A673 (cell line): ENCODE measurements at regions not wholly inside any gene's neighbourhood (a gene's known extent, or its start where the extent isn't known, plus 50 kb on each side); places are given as distances from the start of the nearest gene placed in this dataset.

ENCODE experiments used
- BruUV-seq: library from RNA; stranded (reverse); fragments of 400-500 nt; replicated peaks from 2 replicates; lab custom pipeline; 2021; lab: Mats Ljungman, UMichigan
- CTCF ChIA-PET: fragments of 300-600 bp; sonication (Branson Sonifier 250); formaldehyde crosslinking; loops from one replicate; lab custom pipeline; 2022; ENCODE audit warnings: antibody characterized with exemption; lab: Charles Lee
- POLR2A ChIA-PET: fragments of 300-600 bp; sonication (Branson Sonifier 250); formaldehyde crosslinking; loops from one replicate; lab custom pipeline; 2022; ENCODE audit warnings: antibody characterized with exemption; ENCODE audit not compliant: low non-redundant PET; lab: Charles Lee
- DNase-seq: peaks from one replicate; pipeline ENCODE4 v3.0.0-alpha.2; 2015; ENCODE audit warnings: low spot score
- H3K27ac ChIP-seq: fragments of 200-600 bp; sonication (generic); 2 replicates; pipeline ENCODE4 v1.5.1; 2016; ENCODE audit warnings: mixed run types, low read depth, mild to moderate bottlenecking, mixed read lengths, antibody characterized with exemption, low read length; ENCODE audit not compliant: poor library complexity, severe bottlenecking
- H3K27me3 ChIP-seq: fragments of 200-600 bp; sonication (generic); replicated peaks from 2 replicates; pipeline ENCODE4 v1.6.1; 2017; ENCODE audit warnings: mixed run types, low read depth, mild to moderate bottlenecking, mixed read lengths, antibody characterized with exemption, low read length; ENCODE audit not compliant: insufficient read depth, poor library complexity
- H3K36me3 ChIP-seq: fragments of 200-600 bp; sonication (generic); 2 replicates; pipeline ENCODE4 v1.6.1; 2016; ENCODE audit warnings: mixed run types, mild to moderate bottlenecking, mixed read lengths, antibody characterized with exemption, low read length; ENCODE audit not compliant: insufficient read depth, poor library complexity, severe bottlenecking
- H3K4me1 ChIP-seq: fragments of 200-600 bp; sonication (generic); 2 replicates; pipeline ENCODE4 v1.6.1; 2017; ENCODE audit warnings: mixed run types, mild to moderate bottlenecking, mixed read lengths, antibody characterized with exemption, low read length; ENCODE audit not compliant: insufficient read depth, poor library complexity, severe bottlenecking
- H3K4me3 ChIP-seq: fragments of 200-600 bp; sonication (generic); 2 replicates; pipeline ENCODE4 v1.5.1; 2016; ENCODE audit warnings: low read depth, mixed run types, mild to moderate bottlenecking, mixed read lengths, low read length; ENCODE audit not compliant: poor library complexity, severe bottlenecking
- H3K9me3 ChIP-seq: fragments of 200-600 bp; sonication (generic); 2 replicates; pipeline ENCODE4 v1.6.1; 2016; ENCODE audit warnings: mixed run types, low read depth, mild to moderate bottlenecking, mixed read lengths, antibody characterized with exemption, low read length; ENCODE audit not compliant: poor library complexity, severe bottlenecking
- EZH2 ChIP-seq: fragments of 200-600 bp; sonication (generic); IDR thresholded peaks from 2 replicates; pipeline ENCODE4 v1.6.1; 2017; ENCODE audit warnings: borderline replicate concordance, low read depth, mild to moderate bottlenecking, mixed read lengths, antibody characterized with exemption, low read length; ENCODE audit not compliant: poor library complexity, severe bottlenecking
- intact Hi-C: fragments of 100-400 bp; cut with micrococcal nuclease; formaldehyde crosslinking; loops from one replicate; pipeline ENCODE4 v1.10.0; 2022; ENCODE audit not compliant: unreplicated experiment
- TF ChIP-seq, protein P1 (sequence below): fragments of 300-800, 200-600 bp; sonication (generic); conservative IDR thresholded peaks from 2 replicates; pipeline ENCODE4 v1.5.1; 2017; ENCODE audit warnings: low read depth, mild to moderate bottlenecking, antibody characterized with exemption, low read length, moderate library complexity, mixed read lengths

DNA sequence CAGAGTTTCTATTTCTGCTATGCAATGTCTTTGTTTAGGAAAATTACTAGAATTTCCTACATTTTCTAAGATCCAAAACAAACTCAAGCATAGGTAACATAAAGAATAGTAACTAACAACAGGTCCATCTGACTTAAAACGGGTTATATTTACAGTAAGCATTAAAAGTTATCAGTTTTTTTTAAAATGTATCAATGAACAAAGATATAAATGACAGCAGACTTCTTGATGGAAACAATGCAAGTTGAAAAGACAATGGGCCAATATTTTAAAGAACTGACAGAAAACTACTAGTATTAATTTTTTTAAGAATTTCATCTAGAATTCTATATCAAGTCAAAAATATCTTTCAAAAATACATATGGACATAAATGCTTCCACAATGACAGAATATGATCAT is 367.1 kb upstream of the MGAT4C start:
- CTCF ChIA-PET, result no interaction called here
- Histone ChIP-seq H3K36me3 (no peaks in the 10 kb centered on the region), H3K4me1 (no peaks in the 10 kb centered on the region), H3K27me3 (no peaks in the 10 kb centered on the region), H3K27ac (no peak overlapping the region), H3K4me3 (no peak overlapping the region), H3K9me3 (peaks cover 25% of the 10 kb centered on the region)
- no peak for DNase-seq
- TF ChIP-seq, protein P1, sequence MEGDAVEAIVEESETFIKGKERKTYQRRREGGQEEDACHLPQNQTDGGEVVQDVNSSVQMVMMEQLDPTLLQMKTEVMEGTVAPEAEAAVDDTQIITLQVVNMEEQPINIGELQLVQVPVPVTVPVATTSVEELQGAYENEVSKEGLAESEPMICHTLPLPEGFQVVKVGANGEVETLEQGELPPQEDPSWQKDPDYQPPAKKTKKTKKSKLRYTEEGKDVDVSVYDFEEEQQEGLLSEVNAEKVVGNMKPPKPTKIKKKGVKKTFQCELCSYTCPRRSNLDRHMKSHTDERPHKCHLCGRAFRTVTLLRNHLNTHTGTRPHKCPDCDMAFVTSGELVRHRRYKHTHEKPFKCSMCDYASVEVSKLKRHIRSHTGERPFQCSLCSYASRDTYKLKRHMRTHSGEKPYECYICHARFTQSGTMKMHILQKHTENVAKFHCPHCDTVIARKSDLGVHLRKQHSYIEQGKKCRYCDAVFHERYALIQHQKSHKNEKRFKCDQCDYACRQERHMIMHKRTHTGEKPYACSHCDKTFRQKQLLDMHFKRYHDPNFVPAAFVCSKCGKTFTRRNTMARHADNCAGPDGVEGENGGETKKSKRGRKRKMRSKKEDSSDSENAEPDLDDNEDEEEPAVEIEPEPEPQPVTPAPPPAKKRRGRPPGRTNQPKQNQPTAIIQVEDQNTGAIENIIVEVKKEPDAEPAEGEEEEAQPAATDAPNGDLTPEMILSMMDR, result no peak
- no peak for TF ChIP-seq EZH2
- intact Hi-C loops, result no loop called here
- no TSS peak for BruUV-seq
- POLR2A ChIA-PET, result no interaction called here

- no peaks in the 10 kb centered on the region for H3K4me1 ChIP-seq
- H3K27me3 ChIP-seq, result no peaks in the 10 kb centered on the region
- TF ChIP-seq EZH2, result no peak
- TF ChIP-seq, protein P1, result no peak
- no peak overlapping the region for H3K27ac ChIP-seq
- BruUV-seq, result no TSS peak
- no peaks in the 10 kb centered on the region for H3K36me3 ChIP-seq
- H3K9me3 ChIP-seq, result peaks cover 25% of the 10 kb centered on the region
- intact Hi-C loops, result no loop called here
- POLR2A ChIA-PET, result no interaction called here
- DNase-seq, result no peak
- CTCF ChIA-PET, result no interaction called here
- H3K4me3 ChIP-seq, result no peak overlapping the region
Observed at GRCh38 chr12:86621957-86622356, 365.8 kb upstream of the MGAT4C start.

DNA sequence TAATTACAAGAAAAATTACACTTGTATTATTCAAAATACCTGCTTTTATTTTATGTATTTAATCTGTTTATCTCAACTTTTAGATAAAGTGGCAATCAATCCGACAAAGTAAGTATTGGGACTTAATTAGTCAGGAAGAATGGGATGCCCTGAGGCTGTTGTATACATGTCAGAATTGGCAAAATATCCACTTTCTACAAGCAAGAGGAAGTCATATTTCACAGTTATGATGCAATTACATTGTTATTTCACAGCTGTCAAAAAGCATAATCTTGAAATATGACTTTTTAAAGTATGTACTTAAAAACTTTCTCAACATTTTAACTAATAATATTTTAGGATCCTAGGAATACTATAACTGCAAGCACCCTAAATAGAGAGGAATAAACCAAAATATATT is 357.1 kb upstream of the MGAT4C start:
- Histone ChIP-seq H3K9me3 (no peaks in the 10 kb centered on the region), H3K4me1 (peaks cover 11% of the 10 kb centered on the region), H3K4me3 (no peak overlapping the region), H3K27me3 (no peaks in the 10 kb centered on the region), H3K36me3 (no peaks in the 10 kb centered on the region), H3K27ac (no peak overlapping the region)
- TF ChIP-seq, protein P1, result no peak
- TF ChIP-seq EZH2, result no peak
- DNase-seq, result peak; percentile 47
- intact Hi-C loops, result no loop called here
- no TSS peak for BruUV-seq
- POLR2A ChIA-PET, result no interaction called here
- CTCF ChIA-PET, result no interaction called here
